ENCODE measurements at regions not wholly inside any gene's neighbourhood (a gene's known extent, or its start where the extent isn't known, plus 50 kb on each side); places are given as distances from the start of the nearest gene placed in this dataset.
"Not testable (repeated sequence)": the region's sequence is repeated elsewhere in the genome, so short reads cannot be mapped to it uniquely, and the experiment has no call there.

GRCh38 chr14:88929656-88930436 is 105.4 kb downstream of the TTC8 start:
- DNase-seq = no peak

DNA sequence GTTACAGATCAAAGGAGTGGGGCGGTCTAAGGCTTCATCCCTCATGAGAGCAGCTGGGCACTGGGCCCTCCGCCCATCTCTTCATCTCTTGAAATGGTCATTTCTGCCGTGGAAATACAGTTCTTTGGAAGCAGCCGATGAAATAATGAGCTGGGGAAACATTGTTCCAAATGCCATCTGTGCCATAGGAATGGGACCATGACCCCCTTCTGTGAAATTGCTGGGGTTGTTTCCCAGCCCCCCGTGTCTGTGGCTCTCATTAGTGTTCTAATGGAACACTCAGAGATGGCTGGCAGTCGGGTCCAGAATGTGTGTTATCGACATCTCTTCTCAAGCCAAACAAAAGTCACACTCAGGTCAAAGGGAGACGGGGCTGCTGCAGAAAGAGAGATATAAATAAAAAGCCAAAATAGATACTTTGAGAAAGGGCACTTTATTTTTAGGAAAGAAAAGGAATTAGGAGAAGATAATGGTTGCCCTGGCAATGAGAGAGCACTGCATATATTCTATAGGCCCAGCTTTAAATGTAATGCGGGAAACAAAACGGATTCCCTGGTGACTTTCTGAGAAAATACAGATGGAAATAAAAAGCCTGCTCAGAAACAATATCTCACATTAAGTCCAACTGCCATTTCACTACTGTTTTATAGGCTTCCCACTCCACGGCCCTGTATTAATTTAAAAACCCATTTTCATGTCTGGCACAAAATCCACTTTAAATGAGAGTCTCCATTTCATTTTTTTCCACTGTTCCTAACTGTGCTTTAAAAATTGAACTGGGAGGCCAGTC is 107.1 kb downstream of the TTC8 start:
- DNase-seq = no peak

DNA sequence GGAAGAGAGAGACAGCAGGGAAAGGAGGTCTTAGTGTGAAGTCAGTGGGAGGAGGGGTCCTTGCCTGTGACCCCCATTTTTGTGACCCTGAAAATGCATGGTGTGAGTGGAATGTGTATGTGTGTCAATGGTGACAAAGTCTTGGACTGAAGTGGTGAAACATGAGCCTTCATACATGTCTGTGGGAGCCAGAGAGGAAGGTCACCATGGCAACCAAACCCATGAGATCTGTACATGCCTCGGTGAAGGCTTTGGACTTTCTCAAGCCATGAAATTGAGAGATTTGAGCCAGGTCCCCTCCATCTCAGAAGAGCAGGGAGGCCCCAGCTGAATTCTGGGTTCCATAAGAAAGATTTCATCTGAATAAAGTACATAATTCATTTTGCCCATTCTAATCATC is 108.7 kb downstream of the TTC8 start:
- peak; percentile 3 for DNase-seq

DNA sequence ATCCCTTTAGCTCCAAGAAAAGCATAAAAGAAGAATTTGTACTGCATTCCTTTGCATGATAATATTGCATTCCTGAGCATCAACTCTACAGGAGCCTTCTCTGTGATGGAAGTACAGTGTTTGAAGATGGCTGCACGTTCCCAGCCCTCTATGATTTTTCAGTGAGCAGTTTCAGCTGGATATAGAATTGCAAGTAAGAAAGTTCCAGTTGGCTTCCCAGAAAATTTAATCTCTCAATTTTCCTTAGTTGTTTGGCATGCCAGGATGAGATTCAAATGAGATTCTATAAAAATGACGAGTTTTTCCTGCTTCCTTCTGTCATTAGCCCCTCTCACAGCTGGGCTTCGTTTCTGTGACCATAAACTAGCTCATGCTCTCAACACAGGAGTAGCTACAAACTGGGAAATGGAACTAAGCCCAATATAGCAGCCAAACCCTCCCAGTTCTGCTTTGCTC is 109.9 kb downstream of the TTC8 start:
- DNase-seq = peak; percentile 23

DNA sequence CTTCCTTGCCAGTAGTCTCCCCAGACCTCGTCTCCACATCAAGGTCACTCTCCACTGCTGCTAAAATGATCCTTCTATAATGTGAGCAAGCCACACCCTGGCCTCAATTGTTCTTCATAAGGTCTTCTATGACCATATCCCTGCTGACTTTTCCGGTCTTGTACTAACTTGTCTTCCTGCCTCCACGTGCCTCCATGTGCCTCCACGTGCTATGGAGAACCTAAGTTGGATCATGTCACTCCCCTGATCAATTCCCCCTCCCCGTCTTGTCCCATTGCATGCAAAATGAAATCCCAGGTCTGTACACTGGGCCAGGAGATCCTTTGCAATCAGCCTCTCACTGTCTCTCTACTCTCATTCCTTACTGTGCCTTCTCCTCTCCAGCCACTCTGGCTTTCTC is 110.6 kb downstream of the TTC8 start:
- DNase-seq = no peak

DNA sequence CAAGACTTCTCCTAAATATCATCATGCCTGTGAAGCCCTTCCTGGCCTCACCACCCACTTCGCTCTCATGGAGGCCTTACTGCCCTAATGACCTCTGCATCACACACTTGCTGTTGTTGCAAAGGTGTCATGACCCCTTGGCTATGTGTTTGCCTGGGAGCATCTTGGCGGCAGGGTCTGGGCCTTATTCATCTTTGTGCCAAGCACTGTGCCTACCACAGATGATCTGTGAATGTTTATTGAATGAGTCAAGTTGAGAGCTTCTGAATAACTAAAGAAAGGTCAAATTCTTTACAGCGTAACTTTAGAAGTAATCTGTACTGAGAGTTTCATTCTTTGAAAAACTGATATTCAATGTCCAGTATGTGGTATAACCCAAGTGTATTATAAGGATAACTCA is 113.3 kb downstream of the TTC8 start:
- DNase-seq = no peak

DNA sequence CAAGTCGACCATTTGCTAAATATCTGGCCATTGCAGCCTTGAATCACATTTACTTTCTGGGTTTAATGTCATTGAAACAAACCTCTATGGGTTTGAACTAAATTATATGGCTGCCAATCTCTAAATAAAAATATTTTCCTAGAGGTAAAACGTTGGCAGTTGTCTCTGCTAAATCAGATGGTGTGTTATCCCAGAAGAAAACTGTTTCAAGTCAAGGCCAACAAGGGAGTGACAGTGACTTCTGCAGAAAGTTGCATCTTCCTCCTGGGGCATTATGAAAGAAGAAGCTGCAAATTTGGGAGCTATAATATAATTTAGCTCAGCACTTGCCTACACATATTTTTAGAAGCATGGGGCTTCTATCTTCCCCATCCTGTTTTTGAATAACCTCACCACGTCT is 116.2 kb downstream of the TTC8 start:
- no peak for DNase-seq

DNA sequence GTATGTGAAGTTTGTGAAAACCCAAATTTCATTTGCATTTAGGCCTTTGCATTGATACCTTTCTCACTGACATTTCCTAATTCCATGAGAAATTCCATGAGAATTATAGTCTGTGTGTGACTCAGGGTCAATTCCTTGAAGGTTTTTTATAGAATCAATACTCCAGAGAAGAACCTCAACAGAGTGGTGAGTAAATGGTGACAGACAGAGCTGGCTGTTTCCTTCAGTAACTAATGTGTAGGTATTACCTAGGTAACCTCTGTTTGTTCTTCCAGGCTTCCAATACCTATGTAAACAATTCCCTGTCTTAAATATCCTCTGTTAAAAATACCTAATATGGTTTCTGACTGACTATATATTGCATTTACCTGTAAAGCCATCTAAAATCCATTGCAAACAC is 117.0 kb downstream of the TTC8 start:
- DNase-seq = no peak

- no peak for DNase-seq
Measured at GRCh38 chr14:88947646-88948598, 123.5 kb downstream of the TTC8 start.

DNA sequence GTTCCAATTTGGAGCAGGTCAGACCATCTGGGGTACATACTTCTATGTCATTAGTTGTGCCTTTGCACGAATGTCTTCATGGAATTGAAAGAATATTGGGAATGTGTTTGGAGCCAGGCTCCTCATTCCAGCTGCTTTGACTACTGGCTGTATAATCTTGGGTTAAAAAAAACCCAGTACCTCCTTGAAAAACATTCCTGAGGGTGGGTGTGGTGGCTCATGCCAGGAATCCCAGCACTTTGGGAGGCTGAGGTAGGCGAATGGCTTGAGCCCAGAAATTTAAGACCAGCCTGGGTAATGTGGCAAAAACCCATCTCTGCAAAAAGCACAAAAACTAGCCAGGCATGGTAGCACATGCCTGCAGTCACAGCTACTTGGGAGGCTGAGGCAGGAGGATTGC is 125.6 kb downstream of the TTC8 start:
- no peak for DNase-seq

- no peak for DNase-seq
Measured at GRCh38 chr14:88951370-88951769, 126.9 kb downstream of the TTC8 start.

- no peak for DNase-seq
Measured at GRCh38 chr14:88952901-88953300, 128.4 kb downstream of the TTC8 start.

GRCh38 chr14:88955455-88955854 is 131.0 kb downstream of the TTC8 start:
- no peak for DNase-seq

- no peak for DNase-seq
Measured at GRCh38 chr14:88960496-88960895, 136.0 kb downstream of the TTC8 start.

GRCh38 chr14:88961214-88961613 is 136.8 kb downstream of the TTC8 start:
- no peak for DNase-seq

- DNase-seq = no peak
Measured at GRCh38 chr14:88962356-88962755, 137.9 kb downstream of the TTC8 start.

GRCh38 chr14:88967299-88967698 is 142.8 kb downstream of the TTC8 start:
- no peak for DNase-seq

- DNase-seq = no peak
Measured at GRCh38 chr14:88975043-88975830, 150.8 kb downstream of the TTC8 start.

DNA sequence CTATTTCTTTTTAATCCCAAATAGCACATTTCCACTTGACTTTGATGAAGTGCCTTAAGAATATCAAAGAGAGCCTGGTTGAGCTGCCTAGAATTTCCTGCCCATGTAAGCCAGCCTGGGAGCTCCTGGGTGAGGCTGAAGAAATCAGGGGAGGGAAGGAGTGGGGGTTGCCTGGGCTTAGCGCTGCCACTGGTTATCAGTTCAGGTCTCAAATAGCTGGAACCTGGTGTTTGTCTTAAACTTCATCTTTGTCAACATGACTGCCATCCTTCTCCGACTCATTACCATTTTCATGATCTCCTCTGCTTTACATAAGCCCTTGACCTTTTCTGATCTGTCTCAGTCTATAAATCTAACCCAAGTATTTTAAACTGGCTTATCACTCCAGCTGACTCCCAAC is 151.5 kb downstream of the TTC8 start:
- DNase-seq = no peak

GRCh38 chr14:88980907-88981306 is 156.5 kb downstream of the TTC8 start:
- not testable (repeated sequence) for DNase-seq

- no peak for DNase-seq
Measured at GRCh38 chr14:88981948-88982347, 157.5 kb downstream of the TTC8 start.

DNA sequence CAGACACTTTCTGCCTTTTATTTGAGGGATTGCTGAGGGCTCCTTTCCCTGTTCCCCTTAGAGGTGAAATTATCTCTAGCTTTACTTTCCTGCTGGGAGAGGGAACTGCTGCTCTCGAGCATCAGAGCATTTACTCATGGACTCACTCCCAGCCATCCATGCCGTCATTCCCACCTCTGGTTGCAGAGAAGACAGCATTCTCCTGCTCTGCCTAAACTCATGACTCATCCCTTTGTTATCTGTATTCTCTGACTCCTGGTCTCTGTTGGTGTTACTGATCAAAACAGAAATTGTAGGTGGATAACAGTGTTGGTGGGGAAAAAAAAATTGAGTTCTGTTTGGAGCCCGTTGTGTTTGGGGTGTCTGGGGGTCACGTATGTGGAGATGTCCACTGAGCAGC is 159.3 kb downstream of the TTC8 start:
- DNase-seq = peak; percentile 91

Measured in fibroblast of skin of right quadriceps (primary cell).